ENCODE measurements at regions not wholly inside any gene's neighbourhood (a gene's known extent, or its start where the extent isn't known, plus 50 kb on each side); places are given as distances from the start of the nearest gene placed in this dataset.

- Histone ChIP-seq H3K4me1 (ENCODE audit: control insufficient read depth, insufficient read depth, low read length) (no peaks in the 10 kb centered on the region), H3K9me3 (ENCODE audit: control insufficient read depth, insufficient read depth, low read depth, low read length) (no peaks in the 10 kb centered on the region), H3K27ac (ENCODE audit: low read length) (no peak overlapping the region), H3K27me3 (ENCODE audit: control insufficient read depth, insufficient read depth, low read length) (no peaks in the 10 kb centered on the region; the same call in 1 of the 2 replicates), H3K36me3 (ENCODE audit: control insufficient read depth, insufficient read depth, low read length) (no peaks in the 10 kb centered on the region), H3K4me3 (ENCODE audit: low read depth in 2 of 2, low read length in 2 of 2) (no peak overlapping the region)
- TF ChIP-seq SIN3A (IDR thresholded peaks at IDR 0.05; ENCODE audit: borderline replicate concordance, insufficient read depth, low read depth, low read length) = no peak
- no peak for TF ChIP-seq REST (IDR thresholded peaks at IDR 0.05; ENCODE audit: insufficient read depth in 1 of 2, low read depth in 2 of 2, low read length in 1 of 2)
- no peak for TF ChIP-seq POLR2AphosphoS5 (IDR thresholded peaks at IDR 0.05; ENCODE audit: low read depth, low read length)
- TF ChIP-seq CTCF (IDR thresholded peaks at IDR 0.05) = no peak
- TF ChIP-seq TCF7L2 (IDR thresholded peaks at IDR 0.05; ENCODE audit: low read depth, low read length) = no peak
- BruUV-seq (replicated peaks) = no TSS peak
- ChIA-PET POLR2A (no interaction called here), CTCF (no interaction called here)
- intact Hi-C loops (cut with micrococcal nuclease; ENCODE audit: unreplicated experiment) = no loop called here
- in situ Hi-C loops (cut with HindIII; ENCODE audit: low pct_unique_long_range_greater_than_20kb, low sequenced_read_pairs) = no loop called here
- no peak for DNase-seq (ENCODE audit: low read depth, low spot score)
- no peak for ATAC-seq
Observed at GRCh38 chr6:15957655-15958169, 171.2 kb upstream of the MYLIP start.

- no peak overlapping the region for H3K4me3 ChIP-seq (ENCODE audit: low read depth in 2 of 2, low read length in 2 of 2)
- no peaks in the 10 kb centered on the region for H3K36me3 ChIP-seq (ENCODE audit: control insufficient read depth, insufficient read depth, low read length)
- ChIA-PET CTCF (no interaction called here), POLR2A (no interaction called here)
- H3K27me3 ChIP-seq (ENCODE audit: control insufficient read depth, insufficient read depth, low read length) = no peaks in the 10 kb centered on the region
- H3K27ac ChIP-seq (ENCODE audit: low read length) = no peak overlapping the region
- no peaks in the 10 kb centered on the region for H3K4me1 ChIP-seq (ENCODE audit: control insufficient read depth, insufficient read depth, low read length)
- no TSS peak for BruUV-seq (replicated peaks)
- DNase-seq (ENCODE audit: low read depth, low spot score) (no peak), ATAC-seq (no peak)
- intact Hi-C loops (cut with micrococcal nuclease; ENCODE audit: unreplicated experiment) (no loop called here), in situ Hi-C loops (cut with HindIII; ENCODE audit: low pct_unique_long_range_greater_than_20kb, low sequenced_read_pairs) (no loop called here)
- TF ChIP-seq REST (IDR thresholded peaks at IDR 0.05; ENCODE audit: insufficient read depth in 1 of 2, low read depth in 2 of 2, low read length in 1 of 2) (no peak), POLR2AphosphoS5 (IDR thresholded peaks at IDR 0.05; ENCODE audit: low read depth, low read length) (no peak), TCF7L2 (IDR thresholded peaks at IDR 0.05; ENCODE audit: low read depth, low read length) (no peak), CTCF (IDR thresholded peaks at IDR 0.05) (no peak), SIN3A (IDR thresholded peaks at IDR 0.05; ENCODE audit: borderline replicate concordance, insufficient read depth, low read depth, low read length) (no peak)
- H3K9me3 ChIP-seq (ENCODE audit: control insufficient read depth, insufficient read depth, low read depth, low read length) = no peaks in the 10 kb centered on the region
Observed at GRCh38 chr6:15956205-15957106, 172.4 kb upstream of the MYLIP start.

Measured in Panc1 (cell line).